GM21786 (cell line): ENCODE measurements at regions not wholly inside any gene's neighbourhood (a gene's known extent, or its start where the extent isn't known, plus 50 kb on each side); places are given as distances from the start of the nearest gene placed in this dataset.

ENCODE experiments used
- ATAC-seq: cut with Tn5 transposase; IDR thresholded peaks from one replicate; pipeline ENCODE4 v1.9.1; 2021; ENCODE audit not compliant: unreplicated experiment

DNA sequence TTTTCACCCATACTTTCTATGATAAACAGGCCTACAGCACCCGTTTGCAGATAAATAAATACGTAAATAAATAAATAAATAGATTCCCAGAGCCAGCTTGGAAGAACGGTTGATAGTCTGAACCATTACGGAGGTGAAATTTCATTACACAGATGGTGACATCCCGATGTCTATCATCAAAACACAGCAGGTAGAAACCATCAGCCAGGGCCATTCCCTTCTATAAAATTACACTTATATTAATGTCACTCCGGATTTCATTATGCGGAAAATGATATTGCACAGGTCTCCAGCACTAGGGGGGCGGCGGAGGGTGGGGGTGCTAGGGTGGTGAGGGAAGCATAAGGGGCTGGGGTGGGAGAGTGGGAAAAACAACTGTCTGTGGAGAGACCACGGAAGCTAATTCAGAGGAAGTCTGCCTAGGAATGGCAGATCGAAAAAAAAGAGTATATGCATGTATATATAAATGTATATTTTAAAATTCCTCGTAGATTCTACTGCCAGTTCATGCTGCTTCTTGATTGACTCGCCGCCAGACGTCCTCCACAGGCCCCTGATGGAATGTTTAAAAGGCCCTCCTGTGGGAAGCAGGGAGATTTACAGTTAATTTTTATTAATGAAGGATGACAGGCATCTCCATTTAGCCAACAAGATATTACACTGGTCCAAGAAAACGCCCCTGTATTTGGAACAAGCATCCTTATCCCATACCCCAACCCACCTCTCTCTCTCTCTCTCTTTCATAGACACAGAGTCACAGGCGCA lies 1906.0 kb upstream of the PIK3C3 start:
- no peak for ATAC-seq

DNA sequence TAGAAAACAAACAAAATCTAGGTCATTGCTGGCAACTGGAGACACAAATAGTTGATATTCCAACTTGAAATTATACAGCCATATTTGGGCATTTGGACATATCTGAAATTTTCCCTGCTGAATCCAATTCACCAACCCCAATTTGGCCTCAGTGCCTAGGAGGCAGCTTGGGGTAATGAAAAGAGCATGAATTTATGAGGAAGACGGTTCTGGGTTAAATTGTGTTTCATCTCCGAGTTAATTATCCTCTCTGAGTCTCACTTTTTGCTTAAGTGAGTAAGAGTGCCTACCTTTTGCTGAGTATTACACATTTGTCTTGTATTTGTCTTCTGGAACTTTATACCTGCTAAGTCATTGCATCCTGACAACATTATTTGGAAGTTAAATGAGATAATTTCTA lies 1906.8 kb upstream of the PIK3C3 start:
- no peak for ATAC-seq

GRCh38 chr18:40046596-40046995 lies 1908.4 kb upstream of the PIK3C3 start:
- no peak for ATAC-seq

DNA sequence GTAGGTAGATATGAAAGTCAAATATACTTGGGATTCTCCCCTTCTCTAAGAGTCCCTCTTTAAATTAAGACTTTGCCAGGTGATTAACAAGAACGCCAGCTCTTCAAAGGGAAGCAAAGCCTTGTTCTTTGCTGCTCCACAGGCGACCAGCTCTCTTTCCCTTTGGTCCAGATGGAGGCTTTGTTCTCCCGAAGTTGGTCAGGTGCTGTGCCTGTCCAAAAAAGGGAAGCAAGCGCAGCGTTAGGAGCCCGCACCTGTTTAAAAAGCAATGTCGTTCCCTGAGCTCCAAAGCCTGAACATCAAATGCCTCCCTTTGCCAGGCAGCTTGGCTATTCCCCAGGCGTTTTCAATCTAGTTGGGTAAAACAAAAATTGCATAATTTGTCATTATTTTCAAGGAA lies 1913.1 kb upstream of the PIK3C3 start:
- no peak for ATAC-seq

GRCh38 chr18:40040574-40040973 lies 1914.5 kb upstream of the PIK3C3 start:
- ATAC-seq = no peak

DNA sequence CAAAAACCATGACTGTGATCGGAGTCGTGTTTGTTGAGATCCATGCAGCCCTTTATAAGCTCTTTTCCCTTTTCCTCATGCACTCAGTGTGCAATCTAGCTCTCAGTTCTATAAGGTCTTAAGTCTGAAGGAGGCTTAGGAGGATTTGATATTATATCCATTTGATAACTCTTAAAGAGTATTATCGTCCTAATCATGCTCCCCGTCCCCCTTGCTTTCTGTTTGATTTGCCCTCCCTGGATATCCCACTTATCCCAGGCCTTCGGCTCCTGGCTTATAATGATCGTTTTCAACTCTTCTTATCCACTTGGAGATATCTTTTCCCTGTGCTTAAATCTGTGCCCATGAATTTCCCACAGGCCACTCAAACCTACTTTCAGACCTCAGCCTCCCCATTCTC lies 1917.7 kb upstream of the PIK3C3 start:
- ATAC-seq = no peak

DNA sequence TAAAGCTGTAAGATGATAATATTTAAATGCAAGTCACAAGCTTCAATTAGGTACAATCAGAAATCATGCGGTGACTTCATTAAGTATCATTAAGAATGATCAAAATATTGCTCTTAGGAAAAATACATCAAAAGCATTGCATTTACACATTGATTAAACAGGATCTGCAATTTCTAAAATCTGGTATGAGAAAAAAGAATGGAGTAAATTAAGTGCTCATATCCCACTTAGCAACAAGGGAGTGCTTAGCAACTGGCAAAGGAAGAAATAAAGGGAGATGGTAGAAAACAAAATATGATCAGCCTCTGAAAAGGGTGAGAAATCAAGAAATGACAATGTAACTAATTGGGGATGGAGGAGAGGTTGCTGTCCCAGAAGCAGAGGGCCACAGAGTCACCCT lies 1918.2 kb upstream of the PIK3C3 start:
- no peak for ATAC-seq

DNA sequence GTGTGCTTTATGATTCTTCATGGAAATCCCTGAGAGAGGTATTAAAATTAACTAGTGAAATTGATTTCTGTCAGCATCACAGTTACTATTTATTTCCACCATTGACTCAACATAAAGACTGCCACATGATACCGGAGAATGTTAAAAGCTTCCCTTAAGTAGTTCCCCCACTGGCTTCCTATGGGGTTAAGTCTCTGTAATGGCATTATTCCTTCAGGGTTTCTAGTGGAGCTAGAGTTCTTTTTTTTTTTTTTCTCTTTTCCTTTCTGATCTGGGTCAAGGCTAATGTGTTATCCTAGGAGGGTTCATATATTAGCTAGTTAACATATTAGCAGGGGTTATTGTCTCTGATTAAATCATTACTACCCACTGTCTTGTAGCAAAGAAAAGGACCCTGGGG lies 1919.1 kb upstream of the PIK3C3 start:
- no peak for ATAC-seq

- ATAC-seq = no peak
These were observed 1923.0 kb upstream of the PIK3C3 start for GRCh38 chr18:40032076-40032475.

DNA sequence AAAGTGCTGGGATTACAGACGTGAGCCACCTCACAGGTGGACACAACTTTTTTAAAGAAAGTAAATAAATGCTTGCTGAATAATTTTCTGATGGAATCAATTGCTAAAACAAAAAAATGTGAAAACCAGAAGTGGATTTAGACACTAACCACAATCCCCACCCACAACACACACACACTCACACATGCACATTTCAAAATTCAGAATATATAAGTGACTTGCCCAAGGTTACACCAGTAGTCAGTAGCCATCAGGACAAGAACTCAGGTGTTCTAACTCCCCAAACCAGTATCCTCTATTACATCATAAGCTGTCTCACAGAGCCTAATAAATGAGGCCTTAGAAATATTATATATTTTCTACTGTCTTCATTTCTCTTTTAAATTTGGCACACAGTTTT lies 1923.6 kb upstream of the PIK3C3 start:
- no peak for ATAC-seq

- ATAC-seq = no peak
These were observed 1935.1 kb upstream of the PIK3C3 start for GRCh38 chr18:40019797-40020392.

DNA sequence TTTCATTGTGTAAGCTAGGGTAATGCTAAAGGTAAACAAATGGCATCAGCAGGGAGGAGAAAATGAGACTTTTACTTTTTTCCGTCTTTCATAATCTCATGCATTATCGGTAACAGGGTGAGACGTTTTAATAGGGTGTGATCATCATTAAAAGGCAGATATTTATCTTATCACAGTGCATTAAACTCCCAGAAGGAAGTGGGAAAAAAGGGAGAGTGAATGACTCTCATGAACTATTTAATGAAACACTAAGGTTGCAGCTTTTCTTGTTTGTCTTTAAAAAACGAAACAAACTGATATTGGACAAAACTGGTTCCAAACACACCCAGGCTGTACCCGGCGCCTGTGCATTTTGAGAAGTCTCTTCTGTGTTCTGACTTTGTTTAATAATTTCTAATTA lies 1936.8 kb upstream of the PIK3C3 start:
- no peak for ATAC-seq

DNA sequence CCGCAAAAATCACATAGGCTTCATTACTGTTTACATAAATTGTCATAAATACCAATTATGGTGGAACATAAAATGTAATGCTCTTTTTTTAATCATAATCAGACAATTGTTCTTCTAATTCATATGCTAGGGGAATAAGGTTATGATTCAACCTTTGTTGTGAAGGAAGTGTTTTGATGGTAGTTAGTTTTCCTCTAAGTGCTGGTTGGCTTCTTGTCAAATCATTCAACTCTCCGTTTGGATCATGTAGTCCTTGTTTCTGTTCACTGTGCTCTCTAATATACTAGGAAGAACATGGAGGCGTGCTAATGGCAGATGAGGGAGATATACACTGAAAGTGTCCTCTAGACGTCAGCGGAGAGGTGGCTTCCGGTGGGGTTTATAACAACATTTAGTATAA lies 1938.0 kb upstream of the PIK3C3 start:
- no peak for ATAC-seq

DNA sequence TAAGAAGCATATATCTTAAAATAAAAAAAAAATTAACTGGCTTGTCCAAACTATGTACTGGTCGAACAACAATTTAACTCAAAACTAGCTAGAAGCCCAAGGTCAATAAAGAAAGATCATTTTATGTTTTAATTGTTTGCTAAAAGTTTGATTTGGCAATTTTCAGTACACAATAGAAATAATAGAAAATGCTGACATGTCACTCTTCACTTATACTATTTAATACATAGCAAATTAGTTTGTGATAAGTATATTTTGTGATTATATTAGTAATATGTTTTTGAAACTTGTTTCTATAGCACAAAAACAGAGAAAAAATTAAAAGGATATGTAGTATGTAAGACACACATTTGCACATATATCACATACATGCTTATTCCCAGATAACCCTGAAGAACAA lies 1938.6 kb upstream of the PIK3C3 start:
- ATAC-seq = no peak

- ATAC-seq = no peak
These were observed 1941.9 kb upstream of the PIK3C3 start for GRCh38 chr18:40013001-40013609.

DNA sequence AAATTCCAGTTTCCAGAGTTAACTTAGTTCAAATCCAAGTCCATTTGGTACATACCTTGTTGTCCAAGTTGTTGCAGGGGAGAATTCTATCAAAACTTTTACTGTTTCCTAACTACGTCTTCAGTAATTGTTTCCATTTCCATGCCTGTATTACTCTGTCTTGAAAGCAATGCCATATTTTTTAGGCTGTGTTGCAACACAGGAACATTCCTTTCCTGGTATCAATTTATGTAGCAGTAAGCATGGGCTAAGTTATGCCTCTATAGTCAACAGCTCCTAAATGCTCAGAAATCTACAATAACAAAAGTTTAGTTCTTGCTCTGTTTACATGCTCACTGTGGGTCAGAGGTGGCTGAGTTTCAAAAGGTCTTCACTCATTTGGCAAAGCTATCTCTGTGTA lies 1943.8 kb upstream of the PIK3C3 start:
- no peak for ATAC-seq

DNA sequence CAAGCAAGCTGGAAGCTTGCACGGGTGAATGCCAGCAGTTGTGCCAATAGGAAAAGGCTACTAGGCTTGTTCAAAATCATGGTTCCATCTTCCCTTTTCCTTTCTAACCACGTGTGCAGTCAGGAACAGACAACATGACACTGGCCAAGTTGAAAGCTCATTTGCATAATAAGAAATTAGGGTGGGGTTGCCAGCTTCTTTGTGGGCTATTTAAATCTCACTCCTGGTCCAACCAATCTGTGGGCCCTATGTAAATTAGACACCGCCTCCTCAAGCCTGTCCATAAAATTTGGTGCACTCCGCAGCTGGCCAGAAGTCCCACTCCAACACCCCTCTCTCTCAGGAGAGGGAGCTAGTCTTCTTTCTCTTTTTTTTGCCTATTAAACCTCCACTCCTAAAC lies 1948.4 kb upstream of the PIK3C3 start:
- no peak for ATAC-seq

DNA sequence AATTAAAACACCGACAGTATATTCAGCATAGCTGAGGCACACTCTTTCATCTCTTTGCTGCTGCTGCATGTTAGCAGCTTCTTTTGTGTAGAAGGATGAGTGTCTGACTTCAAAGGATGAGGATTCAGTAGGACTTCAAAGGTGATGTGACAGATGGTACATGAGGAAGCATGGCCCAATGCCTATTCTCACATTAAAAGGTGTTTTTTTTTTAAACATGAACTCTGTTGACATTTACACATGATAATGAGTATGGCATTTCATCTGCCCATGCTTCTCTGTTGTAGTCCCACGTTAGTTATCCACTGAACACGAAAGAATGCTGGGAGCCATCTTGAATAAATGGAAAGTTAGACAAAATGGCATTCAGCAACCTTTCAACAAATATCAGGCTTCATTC lies 1950.8 kb upstream of the PIK3C3 start:
- no peak for ATAC-seq

- no peak for ATAC-seq
These were observed 1956.7 kb upstream of the PIK3C3 start for GRCh38 chr18:39998317-39998716.

DNA sequence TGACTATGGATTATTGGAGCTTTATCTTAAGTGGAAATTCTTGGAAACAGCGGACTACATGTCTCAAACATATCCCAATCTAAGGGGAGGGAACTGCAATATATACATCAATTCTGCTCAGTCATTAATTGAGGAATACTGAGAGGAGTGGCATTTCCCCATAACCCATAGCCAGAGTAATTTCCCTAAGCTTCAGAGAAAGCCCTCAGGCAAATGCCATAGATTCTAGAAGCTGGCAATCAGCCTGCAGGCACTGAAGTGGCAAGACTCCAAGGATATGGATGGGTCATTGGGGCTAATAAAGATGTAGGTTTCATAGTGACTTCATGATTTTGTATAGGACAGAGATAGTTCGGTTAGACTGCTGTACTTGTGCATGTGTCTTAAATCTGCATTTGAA lies 1960.5 kb upstream of the PIK3C3 start:
- ATAC-seq = no peak

DNA sequence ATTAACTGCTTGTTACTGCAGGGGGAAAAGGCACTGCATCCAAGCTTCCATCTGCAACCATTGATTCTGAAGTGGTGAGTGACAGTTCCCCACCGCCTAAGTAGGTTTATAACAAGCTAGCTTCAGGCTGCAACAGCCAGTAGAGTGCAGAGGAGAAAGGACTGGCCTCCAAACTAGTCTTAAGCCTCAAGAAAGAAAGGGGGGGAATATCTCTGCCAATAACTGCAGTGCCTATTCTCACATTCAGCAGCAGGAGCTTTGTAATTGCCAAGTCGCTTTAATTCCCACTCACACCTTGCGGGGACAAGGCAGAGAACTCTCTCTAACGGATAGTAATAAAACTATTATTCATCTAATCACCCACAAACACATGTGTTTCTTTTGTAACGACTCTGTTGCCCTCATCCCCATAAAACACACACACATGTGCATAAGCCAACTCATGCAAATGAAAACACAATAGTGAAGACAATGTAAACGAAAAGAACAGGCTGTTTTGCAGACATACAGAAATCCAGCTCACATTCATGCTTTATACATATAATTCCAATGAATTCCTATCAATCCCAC lies 1963.3 kb upstream of the PIK3C3 start:
- no peak for ATAC-seq

GRCh38 chr18:39990540-39990939 lies 1964.5 kb upstream of the PIK3C3 start:
- ATAC-seq = no peak
